ENCODE measurements at regions not wholly inside any gene's neighbourhood (a gene's known extent, or its start where the extent isn't known, plus 50 kb on each side); places are given as distances from the start of the nearest gene placed in this dataset.

- TF ChIP-seq CBX3 (IDR thresholded peaks at IDR 0.05; ENCODE audit: low read depth): no peak
- TF ChIP-seq EZH2 (IDR thresholded peaks at IDR 0.05): no peak
- no peak for TF ChIP-seq ZFX (IDR thresholded peaks at IDR 0.05)
Measured at GRCh38 chr3:150022381-150023238, 51.9 kb upstream of the PFN2 start (continued).

- no peaks in the 10 kb centered on the region for H3K9me2 ChIP-seq (ENCODE audit: insufficient read depth)
- ATAC-seq (no peak), DNase-seq (ENCODE audit: low read depth, low spot score) (no peak)
Measured at GRCh38 chr3:150020527-150020926, 49.8 kb upstream of the PFN2 start.

More at GRCh38 chr3:150020527-150020926, 49.8 kb upstream of the PFN2 start:
- BruUV-seq (replicated peaks): no TSS peak
- Histone ChIP-seq H3K36me3 (ENCODE audit: control insufficient read depth in 1 of 2, insufficient read depth in 2 of 2, low read length in 2 of 2) (no peaks in the 10 kb centered on the region), H3K4me3 (replicated peaks in 1 of 2; ENCODE audit: low read depth in 1 of 2, low read length in 2 of 2) (no peak overlapping the region), H3K4me1 (ENCODE audit: control insufficient read depth in 1 of 2, insufficient read depth in 2 of 2, low read length in 2 of 2) (peaks cover 0 to 11% of the 10 kb centered on the region in 2 experiments; a peak in 2 of 4 replicates), H4K20me1 (ENCODE audit: insufficient read depth) (no peaks in the 10 kb centered on the region), H2AFZ (ENCODE audit: low read depth, low read length, poor library complexity, severe bottlenecking) (no peak overlapping the region), H3K79me2 (ENCODE audit: insufficient read depth, low read length) (no peaks in the 10 kb centered on the region), H3K9ac (ENCODE audit: low read length) (no peak overlapping the region), H3K9me3 (ENCODE audit: control insufficient read depth in 1 of 2, insufficient read depth in 1 of 2, low read depth in 1 of 2, low read length in 2 of 2) (no peaks in the 10 kb centered on the region), H3K27me3 (ENCODE audit: insufficient read depth, low read length) (no peaks in the 10 kb centered on the region), H3K4me2 (ENCODE audit: low read length) (no peak overlapping the region), H3K27ac (ENCODE audit: low read depth, low read length) (no peak overlapping the region)
- intact Hi-C loops (cut with micrococcal nuclease): no loop called here
- ChIA-PET CTCF (no interaction called here), RAD21 (ENCODE audit: low non-redundant PET in 1 of 2, low total read pairs in 2 of 2, uncharacterized antibody in 2 of 2, unreplicated experiment in 2 of 2) (no interaction called here), POLR2A (no interaction called here)
- TF ChIP-seq SP1 (IDR thresholded peaks at IDR 0.05; ENCODE audit: low read depth): no peak
- no peak for TF ChIP-seq TCF7L2 (IDR thresholded peaks at IDR 0.05; ENCODE audit: borderline replicate concordance, extremely low read depth, insufficient read depth, insufficient read length)
- TF ChIP-seq ATF3 (IDR thresholded peaks at IDR 0.05): no peak

Measured in HCT116 (cell line).